ENCODE measurements at regions not wholly inside any gene's neighbourhood (a gene's known extent, or its start where the extent isn't known, plus 50 kb on each side); places are given as distances from the start of the nearest gene placed in this dataset.
"Not testable (repeated sequence)": the region's sequence is repeated elsewhere in the genome, so short reads cannot be mapped to it uniquely, and the experiment has no call there.

DNA sequence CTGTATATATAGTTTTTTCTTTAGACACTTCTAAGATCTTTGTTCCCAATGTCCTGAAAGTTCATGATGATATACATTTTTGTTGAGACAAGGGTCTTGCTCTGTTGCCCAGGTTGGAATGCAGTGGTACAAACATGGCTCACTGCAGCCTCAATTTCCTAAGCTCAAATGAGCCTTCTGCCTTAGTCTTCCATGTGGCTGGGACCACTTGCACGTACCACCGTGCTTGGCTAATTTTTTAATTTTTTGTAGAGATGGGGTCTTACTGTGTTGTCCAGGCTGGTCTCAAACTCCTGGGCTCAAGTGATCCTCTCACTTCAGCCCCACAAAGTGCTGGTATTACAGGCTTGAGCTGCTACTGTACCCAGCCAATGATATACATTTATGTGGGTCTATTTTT, 132.9 kb upstream of the BCOR start:
- Histone ChIP-seq H2AFZ (ENCODE audit: low read depth, low read length) (no peak overlapping the region), H3K27me3 (ENCODE audit: insufficient read depth, low read length, poor library complexity) (no peaks in the 10 kb centered on the region), H3K4me2 (ENCODE audit: insufficient read depth, low read length) (no peak overlapping the region), H3K4me3 (ENCODE audit: low read depth in 1 of 2, low read length in 2 of 2) (no peak overlapping the region), H4K20me1 (ENCODE audit: insufficient read depth, low read length) (no peaks in the 10 kb centered on the region), H3K79me2 (ENCODE audit: insufficient read depth, low read length) (no peaks in the 10 kb centered on the region), H3K9ac (ENCODE audit: low read depth, low read length) (no peak overlapping the region), H3K27ac (ENCODE audit: low read length) (no peak overlapping the region), H3K36me3 (ENCODE audit: insufficient read depth, low read length) (no peaks in the 10 kb centered on the region), H3K4me1 (ENCODE audit: insufficient read depth, low read length) (no peaks in the 10 kb centered on the region), H3K9me3 (ENCODE audit: insufficient read depth, low read length, severe bottlenecking) (no peaks in the 10 kb centered on the region)
- DNase-seq (no peak), ATAC-seq (ENCODE audit: insufficient read depth, low read depth) (no peak)
- TF ChIP-seq, protein P1, sequence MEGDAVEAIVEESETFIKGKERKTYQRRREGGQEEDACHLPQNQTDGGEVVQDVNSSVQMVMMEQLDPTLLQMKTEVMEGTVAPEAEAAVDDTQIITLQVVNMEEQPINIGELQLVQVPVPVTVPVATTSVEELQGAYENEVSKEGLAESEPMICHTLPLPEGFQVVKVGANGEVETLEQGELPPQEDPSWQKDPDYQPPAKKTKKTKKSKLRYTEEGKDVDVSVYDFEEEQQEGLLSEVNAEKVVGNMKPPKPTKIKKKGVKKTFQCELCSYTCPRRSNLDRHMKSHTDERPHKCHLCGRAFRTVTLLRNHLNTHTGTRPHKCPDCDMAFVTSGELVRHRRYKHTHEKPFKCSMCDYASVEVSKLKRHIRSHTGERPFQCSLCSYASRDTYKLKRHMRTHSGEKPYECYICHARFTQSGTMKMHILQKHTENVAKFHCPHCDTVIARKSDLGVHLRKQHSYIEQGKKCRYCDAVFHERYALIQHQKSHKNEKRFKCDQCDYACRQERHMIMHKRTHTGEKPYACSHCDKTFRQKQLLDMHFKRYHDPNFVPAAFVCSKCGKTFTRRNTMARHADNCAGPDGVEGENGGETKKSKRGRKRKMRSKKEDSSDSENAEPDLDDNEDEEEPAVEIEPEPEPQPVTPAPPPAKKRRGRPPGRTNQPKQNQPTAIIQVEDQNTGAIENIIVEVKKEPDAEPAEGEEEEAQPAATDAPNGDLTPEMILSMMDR (IDR thresholded peaks at IDR 0.05; ENCODE audit: borderline replicate concordance, extremely low read depth, low read length, poor library complexity, severe bottlenecking) = no peak
- TF ChIP-seq EZH2 (IDR thresholded peaks at IDR 0.05; ENCODE audit: borderline replicate concordance, low read depth, low read length, severe bottlenecking) = no peak

DNA sequence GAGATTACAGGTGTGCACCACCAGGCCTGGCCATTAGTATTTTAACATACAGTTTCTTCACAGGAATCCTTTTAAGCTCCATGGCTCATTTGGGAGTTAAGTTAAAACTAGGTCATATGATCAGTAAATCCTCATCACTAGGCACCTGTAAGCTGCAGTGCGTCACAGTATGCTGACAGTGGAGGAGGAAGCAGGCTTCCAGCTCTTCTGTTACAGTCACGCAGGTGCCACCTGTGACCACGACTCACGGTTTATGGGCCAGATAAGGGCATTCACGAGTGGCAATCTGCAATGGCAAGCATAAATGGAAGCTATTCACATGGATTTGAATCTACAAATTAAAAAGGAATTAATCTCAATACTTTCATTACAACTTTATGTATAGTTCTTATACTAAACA, 129.4 kb upstream of the BCOR start:
- Histone ChIP-seq H3K4me3 (ENCODE audit: low read depth in 1 of 2, low read length in 2 of 2) (no peak overlapping the region), H3K79me2 (ENCODE audit: insufficient read depth, low read length) (no peaks in the 10 kb centered on the region), H3K4me2 (ENCODE audit: insufficient read depth, low read length) (no peak overlapping the region), H3K4me1 (ENCODE audit: insufficient read depth, low read length) (no peaks in the 10 kb centered on the region), H3K9me3 (ENCODE audit: insufficient read depth, low read length, severe bottlenecking) (no peaks in the 10 kb centered on the region), H2AFZ (ENCODE audit: low read depth, low read length) (no peak overlapping the region), H3K27ac (ENCODE audit: low read length) (no peak overlapping the region), H3K9ac (ENCODE audit: low read depth, low read length) (no peak overlapping the region), H4K20me1 (ENCODE audit: insufficient read depth, low read length) (no peaks in the 10 kb centered on the region), H3K27me3 (ENCODE audit: insufficient read depth, low read length, poor library complexity) (no peaks in the 10 kb centered on the region), H3K36me3 (ENCODE audit: insufficient read depth, low read length) (no peaks in the 10 kb centered on the region)
- no peak for ATAC-seq (ENCODE audit: insufficient read depth, low read depth)
- no peak for TF ChIP-seq EZH2 (IDR thresholded peaks at IDR 0.05; ENCODE audit: borderline replicate concordance, low read depth, low read length, severe bottlenecking)
- TF ChIP-seq, protein P1 (IDR thresholded peaks at IDR 0.05; ENCODE audit: borderline replicate concordance, extremely low read depth, low read length, poor library complexity, severe bottlenecking) = no peak
- DNase-seq = peak; percentile 7

DNA sequence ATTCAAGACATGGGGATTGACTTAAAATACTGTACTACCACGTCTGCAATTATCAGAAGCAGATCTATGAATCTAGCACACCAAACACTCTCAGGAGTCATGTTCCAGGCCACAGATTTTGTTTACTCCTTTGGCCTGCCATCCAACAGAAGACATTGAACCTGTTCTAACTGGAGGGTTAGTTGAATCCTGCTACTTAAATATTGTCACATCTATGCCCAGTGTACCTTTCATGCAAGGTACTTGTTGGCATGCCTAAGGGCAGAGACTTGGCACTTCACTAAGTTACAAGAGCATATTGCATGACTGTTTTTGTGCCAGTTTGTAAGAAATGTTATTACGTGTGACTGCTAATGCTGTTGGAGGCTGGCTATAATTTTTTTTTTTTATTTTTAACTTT, 126.9 kb upstream of the BCOR start:
- DNase-seq = no peak
- H3K27me3 ChIP-seq (ENCODE audit: insufficient read depth, low read length, poor library complexity) = no peaks in the 10 kb centered on the region
- no peaks in the 10 kb centered on the region for H3K4me1 ChIP-seq (ENCODE audit: insufficient read depth, low read length)
- no peak for TF ChIP-seq EZH2 (IDR thresholded peaks at IDR 0.05; ENCODE audit: borderline replicate concordance, low read depth, low read length, severe bottlenecking)
- TF ChIP-seq, protein P1 (IDR thresholded peaks at IDR 0.05; ENCODE audit: borderline replicate concordance, extremely low read depth, low read length, poor library complexity, severe bottlenecking) = no peak
- ATAC-seq (ENCODE audit: insufficient read depth, low read depth) = no peak
- no peaks in the 10 kb centered on the region for H3K79me2 ChIP-seq (ENCODE audit: insufficient read depth, low read length)
- no peak overlapping the region for H2AFZ ChIP-seq (ENCODE audit: low read depth, low read length)
- no peaks in the 10 kb centered on the region for H4K20me1 ChIP-seq (ENCODE audit: insufficient read depth, low read length)
- H3K9me3 ChIP-seq (ENCODE audit: insufficient read depth, low read length, severe bottlenecking) = no peaks in the 10 kb centered on the region
- no peak overlapping the region for H3K4me2 ChIP-seq (ENCODE audit: insufficient read depth, low read length)
- H3K4me3 ChIP-seq (ENCODE audit: low read depth in 1 of 2, low read length in 2 of 2) = no peak overlapping the region
- no peak overlapping the region for H3K27ac ChIP-seq (ENCODE audit: low read length)
- no peaks in the 10 kb centered on the region for H3K36me3 ChIP-seq (ENCODE audit: insufficient read depth, low read length)
- H3K9ac ChIP-seq (ENCODE audit: low read depth, low read length) = no peak overlapping the region

DNA sequence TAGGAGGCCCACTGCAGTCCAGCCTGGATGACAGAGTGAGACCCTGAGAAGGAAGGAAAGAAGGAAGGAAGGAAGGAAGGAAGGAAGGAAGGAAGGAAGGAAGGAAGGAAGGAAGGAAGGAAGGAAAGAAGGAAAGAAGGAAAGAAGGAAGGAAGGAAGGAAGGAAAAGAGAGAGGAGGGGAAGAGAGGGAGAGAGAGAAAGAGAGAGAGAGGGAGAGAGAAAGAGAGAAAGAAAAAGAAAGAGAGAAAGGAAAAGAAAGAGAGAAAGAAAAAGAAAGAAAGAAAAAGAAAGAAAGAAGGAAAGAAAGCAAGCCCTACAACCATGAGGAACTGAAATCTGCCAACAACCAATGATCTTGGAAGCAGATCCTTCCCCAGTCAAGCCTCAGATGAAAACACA, 124.9 kb upstream of the BCOR start:
- not testable (repeated sequence) for DNase-seq; H3K27me3 ChIP-seq (ENCODE audit: insufficient read depth, low read length, poor library complexity); H3K4me1 ChIP-seq (ENCODE audit: insufficient read depth, low read length); H3K79me2 ChIP-seq (ENCODE audit: insufficient read depth, low read length); H4K20me1 ChIP-seq (ENCODE audit: insufficient read depth, low read length); H3K4me2 ChIP-seq (ENCODE audit: insufficient read depth, low read length); H3K9me3 ChIP-seq (ENCODE audit: insufficient read depth, low read length, severe bottlenecking); ATAC-seq (ENCODE audit: insufficient read depth, low read depth); H3K36me3 ChIP-seq (ENCODE audit: insufficient read depth, low read length); H2AFZ ChIP-seq (ENCODE audit: low read depth, low read length); H3K27ac ChIP-seq (ENCODE audit: low read length); H3K9ac ChIP-seq (ENCODE audit: low read depth, low read length); H3K4me3 ChIP-seq (ENCODE audit: low read depth in 1 of 2, low read length in 2 of 2)
